H1 (cell line): ENCODE measurements at regions not wholly inside any gene's neighbourhood (a gene's known extent, or its start where the extent isn't known, plus 50 kb on each side); places are given as distances from the start of the nearest gene placed in this dataset.

ENCODE experiments used
- ATF2 ChIP-seq: IDR thresholded peaks from 2 replicates; pipeline ENCODE4 v1.6.1; 2012; ENCODE audit warnings: low read length, inconsistent platforms
- JUND ChIP-seq: IDR thresholded peaks from 2 replicates; pipeline ENCODE4 v1.6.1; 2011; ENCODE audit warnings: mild to moderate bottlenecking, improper control_type of control experiment, low read length
- RAD21 ChIP-seq, 2 experiments: IDR thresholded peaks in 1 of 2; conservative IDR thresholded peaks in 1 of 2; 2 replicates each; pipeline ENCODE4 v1.6.1; 2011; ENCODE audit warnings: low read depth in 2 of 2, low read length in 2 of 2, improper control_type of control experiment in 1 of 2, inconsistent platforms in 1 of 2, mild to moderate bottlenecking in 1 of 2, moderate library complexity in 1 of 2
- RXRA ChIP-seq: IDR thresholded peaks from 2 replicates; pipeline ENCODE4 v1.6.1; 2011; ENCODE audit warnings: low read depth, mild to moderate bottlenecking, low read length, moderate library complexity; ENCODE audit not compliant: insufficient read depth

- TF ChIP-seq RXRA (no peak), JUND (no peak), RAD21 (IDR thresholded peaks at IDR 0.05 in 1 of 2, conservative IDR thresholded peaks at IDR 0.05 in 1 of 2; ENCODE audit: low read depth in 2 of 2, low read length in 2 of 2) (peak in 1 of 2 experiments; percentile 16; a peak in 1 of 4 replicates), ATF2 (no peak)
- TF ChIP-seq, all 59 proteins: peak for 1
Observed at GRCh38 chr14:82398256-82398655, 864.6 kb upstream of the SEL1L start (continued).
